ENCODE measurements at regions not wholly inside any gene's neighbourhood (a gene's known extent, or its start where the extent isn't known, plus 50 kb on each side); places are given as distances from the start of the nearest gene placed in this dataset.
A peak's percentile ranks its signal among the peaks of the same experiment; 100 is the strongest.

- Histone ChIP-seq H3K9me3 (ENCODE audit: control insufficient read depth in 4 of 4, low read length in 3 of 4) (no peaks in the 10 kb centered on the region), H3K36me3 (ENCODE audit: control insufficient read depth in 4 of 4, insufficient read depth in 3 of 4, low read depth in 1 of 4, low read length in 3 of 4) (no peaks in the 10 kb centered on the region), H3K27me3 (ENCODE audit: control insufficient read depth in 4 of 4, insufficient read depth in 4 of 4, low read length in 3 of 4) (no peaks in the 10 kb centered on the region), H3K9ac (ENCODE audit: low read depth in 1 of 2, low read length in 2 of 2) (no peak overlapping the region), H3K27ac (ENCODE audit: low read depth in 1 of 2, low read length in 2 of 2) (no peak overlapping the region), H3K4me1 (ENCODE audit: control insufficient read depth in 4 of 4, insufficient read depth in 4 of 4, low read length in 3 of 4) (no peaks in the 10 kb centered on the region), H3K4me3 (ENCODE audit: low read depth in 1 of 3, low read length in 3 of 3) (no peak overlapping the region)
- no peak for TF ChIP-seq NR2F2 (IDR thresholded peaks at IDR 0.05)
- peak; percentile 20 to 62 for TF ChIP-seq RAD21 (IDR thresholded peaks at IDR 0.05)
- DNase-seq (ENCODE audit: low spot score), result no peak
These were observed 232.5 kb upstream of the POF1B start for GRCh38 chrX:85611926-85612325.

GRCh38 chrX:85592980-85593379 is 213.5 kb upstream of the POF1B start:
- Histone ChIP-seq H3K27ac (ENCODE audit: low read depth in 1 of 2, low read length in 2 of 2) (no peak overlapping the region), H3K27me3 (ENCODE audit: control insufficient read depth in 4 of 4, insufficient read depth in 4 of 4, low read length in 3 of 4) (peaks cover 0 to 3% (median 0%) of the 10 kb centered on the region in 4 donors), H3K9ac (ENCODE audit: low read depth in 1 of 2, low read length in 2 of 2) (no peak overlapping the region), H3K36me3 (ENCODE audit: control insufficient read depth in 4 of 4, insufficient read depth in 3 of 4, low read depth in 1 of 4, low read length in 3 of 4) (no peaks in the 10 kb centered on the region), H3K9me3 (ENCODE audit: control insufficient read depth in 4 of 4, low read length in 3 of 4) (peaks cover 0 to 3% (median 1%) of the 10 kb centered on the region in 4 donors), H3K4me3 (ENCODE audit: low read depth in 1 of 3, low read length in 3 of 3) (no peak overlapping the region), H3K4me1 (ENCODE audit: control insufficient read depth in 4 of 4, insufficient read depth in 4 of 4, low read length in 3 of 4) (no peaks in the 10 kb centered on the region)
- no peak for DNase-seq (ENCODE audit: low spot score)
- WGBS, result 76% methylated on average over 4 of the region's 4 CpGs
- TF ChIP-seq MAX (IDR thresholded peaks at IDR 0.05) (no peak), TAF1 (conservative IDR thresholded peaks at IDR 0.05) (no peak)

GRCh38 chrX:85591536-85591935 is 212.1 kb upstream of the POF1B start:
- Histone ChIP-seq H3K9me3 (ENCODE audit: control insufficient read depth in 4 of 4, low read length in 3 of 4) (peaks cover 0 to 3% (median 1%) of the 10 kb centered on the region in 4 donors), H3K4me1 (ENCODE audit: control insufficient read depth in 4 of 4, insufficient read depth in 4 of 4, low read length in 3 of 4) (no peaks in the 10 kb centered on the region), H3K36me3 (ENCODE audit: control insufficient read depth in 4 of 4, insufficient read depth in 3 of 4, low read depth in 1 of 4, low read length in 3 of 4) (no peaks in the 10 kb centered on the region), H3K9ac (ENCODE audit: low read depth in 1 of 2, low read length in 2 of 2) (no peak overlapping the region), H3K27ac (ENCODE audit: low read depth in 1 of 2, low read length in 2 of 2) (no peak overlapping the region), H3K4me3 (ENCODE audit: low read depth in 1 of 3, low read length in 3 of 3) (no peak overlapping the region), H3K27me3 (ENCODE audit: control insufficient read depth in 4 of 4, insufficient read depth in 4 of 4, low read length in 3 of 4) (peaks cover 0 to 3% (median 0%) of the 10 kb centered on the region in 4 donors)
- no peak for TF ChIP-seq MAX (IDR thresholded peaks at IDR 0.05)
- TF ChIP-seq FOXA1 (IDR thresholded peaks at IDR 0.05), result no peak
- no peak for TF ChIP-seq YY1 (IDR thresholded peaks at IDR 0.05)
- TF ChIP-seq ATF3 (IDR thresholded peaks at IDR 0.05), result no peak
- TF ChIP-seq ZBTB33 (IDR thresholded peaks at IDR 0.05), result no peak
- TF ChIP-seq RXRA (IDR thresholded peaks at IDR 0.05), result no peak
- TF ChIP-seq GABPA (IDR thresholded peaks at IDR 0.05 in 1 of 2, conservative IDR thresholded peaks at IDR 0.05 in 1 of 2), result no peak
- no peak for TF ChIP-seq CTCF (IDR thresholded peaks at IDR 0.05; ENCODE audit: low read depth, low read length, missing input control)
- no peak for TF ChIP-seq SP1 (IDR thresholded peaks at IDR 0.05)
- TF ChIP-seq TAF1 (conservative IDR thresholded peaks at IDR 0.05), result no peak
- no peak for TF ChIP-seq FOXA2 (IDR thresholded peaks at IDR 0.05)
- no peak for TF ChIP-seq NR2F2 (IDR thresholded peaks at IDR 0.05)
- no peak for TF ChIP-seq RAD21 (IDR thresholded peaks at IDR 0.05)
- no peak for TF ChIP-seq JUND (IDR thresholded peaks at IDR 0.05)
- no peak for TF ChIP-seq EGR1 (IDR thresholded peaks at IDR 0.05; ENCODE audit: low read depth in 2 of 2)
- no peak for TF ChIP-seq HNF4G (IDR thresholded peaks at IDR 0.05)
- TF ChIP-seq REST (IDR thresholded peaks at IDR 0.05), result no peak
- TF ChIP-seq HNF4A (conservative IDR thresholded peaks at IDR 0.05), result no peak
- no peak for DNase-seq (ENCODE audit: low spot score)

All from liver (tissue), 8 donors.